ENCODE measurements at regions not wholly inside any gene's neighbourhood (a gene's known extent, or its start where the extent isn't known, plus 50 kb on each side); places are given as distances from the start of the nearest gene placed in this dataset.

- Mint-ChIP-seq H3K4me1 (ENCODE audit: low read depth) (no peaks in the 10 kb centered on the region), H3K4me3 (no peak overlapping the region), H3K27ac (no peak overlapping the region), H3K27me3 (ENCODE audit: insufficient read depth) (no peaks in the 10 kb centered on the region), H3K36me3 (ENCODE audit: low read depth) (0 out of 2 replicates have a peak, but pooled peaks cover 10% of the 10 kb centered on the region), H3K9me3 (peaks cover 75% of the 10 kb centered on the region)
- no peak for TF ChIP-seq CTCF (IDR thresholded peaks at IDR 0.05)
- DNase-seq = no peak
These were observed 191.5 kb upstream of the ZNF536 start for GRCh38 chr19:30180691-30181090.

GRCh38 chr19:30183807-30184490, 188.2 kb upstream of the ZNF536 start:
- H3K27me3 Mint-ChIP-seq (ENCODE audit: insufficient read depth) = no peaks in the 10 kb centered on the region
- DNase-seq = no peak
- no peak overlapping the region for H3K4me3 Mint-ChIP-seq
- no peak for TF ChIP-seq CTCF (IDR thresholded peaks at IDR 0.05)
- 0 out of 2 replicates have a peak, but pooled peaks cover 10% of the 10 kb centered on the region for H3K36me3 Mint-ChIP-seq (ENCODE audit: low read depth)
- H3K9me3 Mint-ChIP-seq = peaks cover 65% of the 10 kb centered on the region
- no peak overlapping the region for H3K27ac Mint-ChIP-seq
- no peaks in the 10 kb centered on the region for H3K4me1 Mint-ChIP-seq (ENCODE audit: low read depth)

- TF ChIP-seq CTCF (IDR thresholded peaks at IDR 0.05) = no peak
- H3K4me3 Mint-ChIP-seq = no peak overlapping the region
- no peak overlapping the region for H3K27ac Mint-ChIP-seq
- H3K27me3 Mint-ChIP-seq (ENCODE audit: insufficient read depth) = no peaks in the 10 kb centered on the region
- no peaks in the 10 kb centered on the region; the same call in 1 of the 2 replicates for H3K36me3 Mint-ChIP-seq (ENCODE audit: low read depth)
- H3K9me3 Mint-ChIP-seq = peaks cover 65% of the 10 kb centered on the region
- no peak for DNase-seq
- H3K4me1 Mint-ChIP-seq (ENCODE audit: low read depth) = no peaks in the 10 kb centered on the region
These were observed 170.1 kb upstream of the ZNF536 start for GRCh38 chr19:30202060-30202600.

- Mint-ChIP-seq H3K36me3 (ENCODE audit: low read depth) (no peaks in the 10 kb centered on the region; the same call in 1 of the 2 replicates), H3K4me1 (ENCODE audit: low read depth) (no peaks in the 10 kb centered on the region)
These were observed 167.5 kb upstream of the ZNF536 start for GRCh38 chr19:30204721-30205120.

GRCh38 chr19:30206187-30206586, 166.0 kb upstream of the ZNF536 start:
- H3K4me1 Mint-ChIP-seq (ENCODE audit: low read depth) = no peaks in the 10 kb centered on the region
- no peak overlapping the region for H3K27ac Mint-ChIP-seq
- no peak for TF ChIP-seq CTCF (IDR thresholded peaks at IDR 0.05)
- no peaks in the 10 kb centered on the region; the same call in 1 of the 2 replicates for H3K36me3 Mint-ChIP-seq (ENCODE audit: low read depth)
- DNase-seq = no peak
- peaks cover 2% of the 10 kb centered on the region; the same call in 1 of the 2 replicates for H3K27me3 Mint-ChIP-seq (ENCODE audit: insufficient read depth)
- no peak overlapping the region for H3K4me3 Mint-ChIP-seq
- peaks cover 42% of the 10 kb centered on the region for H3K9me3 Mint-ChIP-seq

More at GRCh38 chr19:30204721-30205120, 167.5 kb upstream of the ZNF536 start:
- no peak for DNase-seq
- peaks cover 2% of the 10 kb centered on the region; the same call in 1 of the 2 replicates for H3K27me3 Mint-ChIP-seq (ENCODE audit: insufficient read depth)
- TF ChIP-seq CTCF (IDR thresholded peaks at IDR 0.05) = no peak
- no peak overlapping the region for H3K27ac Mint-ChIP-seq
- H3K9me3 Mint-ChIP-seq = peaks cover 53% of the 10 kb centered on the region
- no peak overlapping the region for H3K4me3 Mint-ChIP-seq
